Endothelial cell of umbilical vein (primary cell): ENCODE measurements at regions not wholly inside any gene's neighbourhood (a gene's known extent, or its start where the extent isn't known, plus 50 kb on each side); places are given as distances from the start of the nearest gene placed in this dataset.

Source experiments
- BruUV-seq: library from RNA; stranded (reverse); fragments of 400-500 nt; replicated peaks from 2 replicates; lab custom pipeline; 2021; lab: Mats Ljungman, UMichigan
- CTCF ChIA-PET: fragments of 300-600, 350-600 bp; sonication (Branson Sonifier 250); formaldehyde crosslinking; loops from one replicate; lab custom pipeline; 2021; ENCODE audit warnings: antibody characterized with exemption, inconsistent platforms; lab: Charles Lee
- POLR2A ChIA-PET: fragments of 300-600, 350-600 bp; sonication (Branson Sonifier 250); formaldehyde crosslinking; loops from one replicate; lab custom pipeline; 2021; ENCODE audit warnings: antibody characterized with exemption, inconsistent platforms; lab: Charles Lee
- DNase-seq: peaks from one replicate; pipeline ENCODE4 v3.0.0-alpha.2; 2011; ENCODE audit warnings: low read depth, low spot score
- FAIRE-seq: peaks from 2 replicates; lab custom pipeline; 2011; peaks lifted over from hg19 to GRCh38; lab: Jason Lieb, UNC
- H2AFZ ChIP-seq: 2 replicates; pipeline ENCODE4 v1.6.0; 2012; ENCODE audit warnings: low read depth, low read length, control low read depth, inconsistent platforms
- H3K27ac ChIP-seq: 2 replicates; pipeline ENCODE4 v1.5.1; 2011; ENCODE audit warnings: low read depth, mild to moderate bottlenecking, control low read depth, low read length, moderate library complexity; ENCODE audit not compliant: insufficient read depth
- H3K27me3 ChIP-seq, 2 experiments: 2 replicates each; pipeline versions ENCODE4 v1.6.0 to v1.6.1; 2011; ENCODE audit warnings: low read length in 2 of 2, mixed read lengths in 1 of 2; ENCODE audit not compliant: control insufficient read depth in 2 of 2, insufficient read depth in 2 of 2
- H3K36me3 ChIP-seq, 2 experiments: 2 replicates in 1 of 2; 3 replicates in 1 of 2; pipeline ENCODE4 v1.5.1; 2011; ENCODE audit warnings: low read length in 2 of 2, mild to moderate bottlenecking in 1 of 2, moderate library complexity in 1 of 2; ENCODE audit not compliant: control insufficient read depth in 2 of 2, insufficient read depth in 2 of 2; ENCODE audit errors: extremely low read depth in 1 of 2
- H3K4me1 ChIP-seq: 3 replicates; pipeline ENCODE4 v1.5.1; 2011; ENCODE audit warnings: mild to moderate bottlenecking, low read length; ENCODE audit not compliant: control insufficient read depth, insufficient read depth; ENCODE audit errors: extremely low read depth
- H3K4me2 ChIP-seq: 2 replicates; pipeline ENCODE4 v1.6.1; 2011; ENCODE audit warnings: low read length, control low read depth, mixed read lengths; ENCODE audit not compliant: insufficient read depth
- H3K4me3 ChIP-seq, 3 experiments: fragments of 200-600 bp in 1 of 3; sonication (generic), shearing (Covaris generic) in 1 of 3; replicated peaks in 1 of 3; 2 replicates each; pipeline ENCODE4 v1.5.1; 2011 to 2016; ENCODE audit warnings: control low read depth in 3 of 3, low read length in 3 of 3, mild to moderate bottlenecking in 2 of 3, inconsistent platforms in 1 of 3, low read depth in 1 of 3, moderate library complexity in 1 of 3; ENCODE audit not compliant: insufficient read depth in 1 of 3
- H3K79me2 ChIP-seq: 2 replicates; pipeline ENCODE4 v1.6.0; 2012; ENCODE audit warnings: low read length, inconsistent platforms; ENCODE audit not compliant: control insufficient read depth, insufficient read depth
- H3K9ac ChIP-seq: replicated peaks from 2 replicates; pipeline ENCODE3; 2011; ENCODE audit warnings: low read length, control low read depth; ENCODE audit not compliant: insufficient read depth; ENCODE audit errors: extremely low read depth
- H3K9me1 ChIP-seq: replicated peaks from 3 replicates; pipeline ENCODE4 v1.6.0; 2011; ENCODE audit warnings: mild to moderate bottlenecking, low read length; ENCODE audit not compliant: control insufficient read depth, insufficient read depth; ENCODE audit errors: extremely low read depth
- H3K9me3 ChIP-seq: replicated peaks from 2 replicates; pipeline ENCODE4 v1.5.1; 2012; ENCODE audit warnings: low read length, inconsistent platforms; ENCODE audit not compliant: control insufficient read depth, insufficient read depth
- H4K20me1 ChIP-seq: replicated peaks from 2 replicates; pipeline ENCODE3; 2011; ENCODE audit warnings: mild to moderate bottlenecking, low read length; ENCODE audit not compliant: control insufficient read depth, insufficient read depth; ENCODE audit errors: extremely low read depth
- EZH2 ChIP-seq: IDR thresholded peaks from 2 replicates; pipeline ENCODE4 v1.6.1; 2012; ENCODE audit warnings: borderline replicate concordance, low read depth, mild to moderate bottlenecking, moderate library complexity, low read length, inconsistent platforms; ENCODE audit not compliant: severe bottlenecking
- FOS ChIP-seq: IDR thresholded peaks from 2 replicates; pipeline ENCODE4 v1.6.1; 2011; ENCODE audit warnings: mild to moderate bottlenecking, low read length, moderate library complexity, borderline replicate concordance; ENCODE audit not compliant: insufficient read depth
- JUN ChIP-seq: IDR thresholded peaks from 2 replicates; pipeline ENCODE4 v1.6.1; 2011; ENCODE audit warnings: borderline replicate concordance, low read depth; ENCODE audit not compliant: insufficient read length, insufficient read depth
- MYC ChIP-seq: IDR thresholded peaks from one replicate; pipeline ENCODE4 v1.6.1; 2011; ENCODE audit warnings: mild to moderate bottlenecking, low read depth, low read length
- POLR2A ChIP-seq: IDR thresholded peaks from 2 replicates; pipeline ENCODE4 v1.6.1; 2012; ENCODE audit warnings: low read depth, mild to moderate bottlenecking, control low read depth, low read length
- POLR2AphosphoS5 ChIP-seq: IDR thresholded peaks from 2 replicates; pipeline ENCODE4 v1.6.1; 2012; ENCODE audit warnings: low read depth, mild to moderate bottlenecking, control low read depth, low read length, moderate library complexity; ENCODE audit not compliant: insufficient read depth
- dilution Hi-C: fragments of 300-500 bp; cut with MboI; formaldehyde crosslinking; loops from one replicate; pipeline ENCODE4 v1.15.0; 2019; ENCODE audit warnings: low sequenced_read_pairs; ENCODE audit not compliant: extremely low pct_ligation_motif_present
- intact Hi-C: fragments of 100-400 bp; cut with micrococcal nuclease; formaldehyde crosslinking; loops from one replicate; pipeline ENCODE4 v1.10.0; 2022
- TF ChIP-seq, protein P1 (sequence below), 2 donors: IDR thresholded peaks; 1 replicate in 1 of 2; 2 replicates in 1 of 2; pipeline ENCODE4 v1.5.1; 2011; ENCODE audit warnings: low read length in 2 of 2, mild to moderate bottlenecking in 2 of 2, moderate library complexity in 2 of 2, control low read depth in 1 of 2, inconsistent platforms in 1 of 2, low read depth in 1 of 2; ENCODE audit not compliant: insufficient read depth in 1 of 2; ENCODE audit errors: extremely low read depth in 1 of 2
- TF ChIP-seq, protein P2 (sequence below): IDR thresholded peaks from 2 replicates; pipeline ENCODE4 v1.6.1; 2011; ENCODE audit not compliant: insufficient read depth, insufficient read length

DNA sequence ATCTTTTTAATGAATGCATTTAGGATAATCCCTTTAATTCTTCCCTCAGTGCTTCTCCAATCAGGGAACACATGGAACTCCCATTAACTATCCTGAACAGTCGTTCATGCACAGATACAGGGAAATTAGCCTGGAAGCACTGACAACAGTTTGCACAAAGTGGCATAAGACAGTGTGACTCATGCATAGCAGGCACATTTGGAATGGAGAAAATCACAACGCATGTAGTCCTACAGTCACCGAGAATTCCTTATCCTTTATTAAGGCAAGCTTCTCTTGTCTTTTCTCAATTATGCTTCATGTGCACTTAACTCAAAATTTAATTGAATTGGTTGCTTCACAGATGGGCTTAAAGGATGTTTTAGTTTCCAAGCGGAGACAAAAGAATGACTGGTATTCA is 155.0 kb upstream of the CRBN start:
- Histone ChIP-seq H3K4me3 (no peak overlapping the region), H3K9me1 (no peaks in the 10 kb centered on the region), H3K9me3 (no peaks in the 10 kb centered on the region), H3K27ac (no peak overlapping the region), H3K79me2 (no peaks in the 10 kb centered on the region), H3K27me3 (no peaks in the 10 kb centered on the region), H2AFZ (no peak overlapping the region), H3K4me2 (no peak overlapping the region), H3K36me3 (no peaks in the 10 kb centered on the region), H3K4me1 (no peaks in the 10 kb centered on the region), H4K20me1 (no peaks in the 10 kb centered on the region), H3K9ac (no peak overlapping the region)
- FAIRE-seq = no peak
- no peak for DNase-seq
- dilution Hi-C loops = no loop called here
- intact Hi-C loops = no loop called here
- POLR2A ChIA-PET = no interaction called here
- TF ChIP-seq, protein P1, sequence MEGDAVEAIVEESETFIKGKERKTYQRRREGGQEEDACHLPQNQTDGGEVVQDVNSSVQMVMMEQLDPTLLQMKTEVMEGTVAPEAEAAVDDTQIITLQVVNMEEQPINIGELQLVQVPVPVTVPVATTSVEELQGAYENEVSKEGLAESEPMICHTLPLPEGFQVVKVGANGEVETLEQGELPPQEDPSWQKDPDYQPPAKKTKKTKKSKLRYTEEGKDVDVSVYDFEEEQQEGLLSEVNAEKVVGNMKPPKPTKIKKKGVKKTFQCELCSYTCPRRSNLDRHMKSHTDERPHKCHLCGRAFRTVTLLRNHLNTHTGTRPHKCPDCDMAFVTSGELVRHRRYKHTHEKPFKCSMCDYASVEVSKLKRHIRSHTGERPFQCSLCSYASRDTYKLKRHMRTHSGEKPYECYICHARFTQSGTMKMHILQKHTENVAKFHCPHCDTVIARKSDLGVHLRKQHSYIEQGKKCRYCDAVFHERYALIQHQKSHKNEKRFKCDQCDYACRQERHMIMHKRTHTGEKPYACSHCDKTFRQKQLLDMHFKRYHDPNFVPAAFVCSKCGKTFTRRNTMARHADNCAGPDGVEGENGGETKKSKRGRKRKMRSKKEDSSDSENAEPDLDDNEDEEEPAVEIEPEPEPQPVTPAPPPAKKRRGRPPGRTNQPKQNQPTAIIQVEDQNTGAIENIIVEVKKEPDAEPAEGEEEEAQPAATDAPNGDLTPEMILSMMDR (IDR thresholded peaks at IDR 0.05; ENCODE audit: extremely low read depth in 1 of 2, insufficient read depth in 1 of 2, low read depth in 1 of 2, low read length in 2 of 2) = no peak
- TF ChIP-seq POLR2A (no peak), MYC (no peak), EZH2 (no peak), FOS (no peak), POLR2AphosphoS5 (no peak), JUN (no peak)
- TF ChIP-seq, protein P2, sequence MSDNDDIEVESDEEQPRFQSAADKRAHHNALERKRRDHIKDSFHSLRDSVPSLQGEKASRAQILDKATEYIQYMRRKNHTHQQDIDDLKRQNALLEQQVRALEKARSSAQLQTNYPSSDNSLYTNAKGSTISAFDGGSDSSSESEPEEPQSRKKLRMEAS = no peak
- CTCF ChIA-PET = no interaction called here
- no TSS peak for BruUV-seq
